GM12864 (cell line): ENCODE measurements at regions not wholly inside any gene's neighbourhood (a gene's known extent, or its start where the extent isn't known, plus 50 kb on each side); places are given as distances from the start of the nearest gene placed in this dataset.

Source experiments
- DNase-seq: peaks from one replicate; pipeline ENCODE4 v3.0.0-alpha.2; 2011; ENCODE audit warnings: low read depth
- H3K4me3 ChIP-seq: 2 replicates; pipeline ENCODE4 v1.5.1; 2011; ENCODE audit warnings: mild to moderate bottlenecking, low read depth, low read length, control low read depth
- CTCF ChIP-seq: IDR thresholded peaks from 2 replicates; pipeline ENCODE4 v1.5.1; 2011; ENCODE audit warnings: low read depth, mild to moderate bottlenecking, moderate library complexity, low read length, control low read depth, inconsistent platforms; ENCODE audit errors: missing control alignments

- no peak for TF ChIP-seq CTCF
- no peak for DNase-seq
- no peak overlapping the region for H3K4me3 ChIP-seq
These were observed 484.7 kb downstream of the EIPR1 start for GRCh38 chr2:2892892-2893291.

- TF ChIP-seq CTCF: no peak
- no peak for DNase-seq
- no peak overlapping the region for H3K4me3 ChIP-seq
These were observed 485.2 kb downstream of the EIPR1 start for GRCh38 chr2:2892378-2892777.

GRCh38 chr2:2890901-2891300 lies 486.7 kb downstream of the EIPR1 start:
- no peak for DNase-seq
- no peak for TF ChIP-seq CTCF
- H3K4me3 ChIP-seq: no peak overlapping the region

GRCh38 chr2:2890246-2890645 lies 487.4 kb downstream of the EIPR1 start:
- no peak for TF ChIP-seq CTCF
- no peak overlapping the region for H3K4me3 ChIP-seq
- DNase-seq: no peak

GRCh38 chr2:2889646-2890045 lies 488.0 kb downstream of the EIPR1 start:
- no peak overlapping the region for H3K4me3 ChIP-seq
- no peak for TF ChIP-seq CTCF
- no peak for DNase-seq

GRCh38 chr2:2889141-2889540 lies 488.5 kb downstream of the EIPR1 start:
- no peak overlapping the region for H3K4me3 ChIP-seq
- no peak for DNase-seq
- TF ChIP-seq CTCF: no peak

- no peak for TF ChIP-seq CTCF
- no peak for DNase-seq
- H3K4me3 ChIP-seq: no peak overlapping the region
These were observed 489.7 kb downstream of the EIPR1 start for GRCh38 chr2:2887772-2888387.
